ENCODE measurements at regions not wholly inside any gene's neighbourhood (a gene's known extent, or its start where the extent isn't known, plus 50 kb on each side); places are given as distances from the start of the nearest gene placed in this dataset.

DNA sequence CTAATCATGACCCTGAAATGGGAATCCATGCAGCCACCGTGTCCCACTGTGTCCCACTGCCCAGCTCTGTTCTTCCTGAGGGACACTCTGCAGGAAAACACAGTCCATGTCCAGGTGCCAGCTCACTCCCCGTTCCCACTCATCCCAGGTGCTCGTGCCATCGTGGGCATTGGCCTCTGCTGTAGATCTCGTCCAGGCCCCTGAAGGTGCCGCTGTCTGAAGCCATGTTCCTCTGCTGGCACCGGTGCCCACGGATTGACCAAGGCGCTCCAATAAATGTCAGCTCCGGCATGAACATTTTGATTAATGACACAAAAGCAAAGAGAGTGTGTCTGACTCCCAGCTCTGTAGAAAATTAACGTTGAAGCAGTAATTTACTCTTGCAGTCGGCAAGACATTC is 280.1 kb upstream of the SALL3 start:
- DNase-seq, result no peak

DNA sequence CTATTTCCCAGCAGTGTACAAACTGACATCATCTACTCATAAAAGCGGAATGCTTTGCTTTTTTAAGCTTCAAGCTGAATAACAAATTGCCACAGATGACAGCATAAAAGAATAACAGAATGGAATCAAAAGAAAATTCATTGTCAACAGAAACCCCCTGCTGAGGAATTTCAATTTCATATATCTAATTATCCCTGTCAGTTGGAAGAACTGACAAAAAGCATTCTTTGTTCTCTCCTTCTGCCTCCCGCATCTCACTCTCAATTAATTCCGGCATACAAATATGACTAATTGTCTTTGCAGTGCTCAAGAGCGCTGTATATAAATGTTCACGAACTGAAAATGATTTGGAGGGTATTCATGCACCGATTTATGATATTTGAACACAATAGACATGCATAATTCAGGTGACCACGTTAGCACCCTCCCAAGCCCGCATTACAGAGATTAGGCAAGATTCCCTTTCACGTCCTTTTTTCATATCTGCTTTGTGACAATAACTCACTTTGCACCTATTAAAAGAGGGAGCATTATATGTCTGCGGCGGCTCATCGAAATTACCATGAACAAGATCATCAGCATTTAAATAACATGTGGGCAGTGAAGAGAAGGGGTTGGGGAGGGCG is 277.7 kb upstream of the SALL3 start:
- DNase-seq, result no peak

DNA sequence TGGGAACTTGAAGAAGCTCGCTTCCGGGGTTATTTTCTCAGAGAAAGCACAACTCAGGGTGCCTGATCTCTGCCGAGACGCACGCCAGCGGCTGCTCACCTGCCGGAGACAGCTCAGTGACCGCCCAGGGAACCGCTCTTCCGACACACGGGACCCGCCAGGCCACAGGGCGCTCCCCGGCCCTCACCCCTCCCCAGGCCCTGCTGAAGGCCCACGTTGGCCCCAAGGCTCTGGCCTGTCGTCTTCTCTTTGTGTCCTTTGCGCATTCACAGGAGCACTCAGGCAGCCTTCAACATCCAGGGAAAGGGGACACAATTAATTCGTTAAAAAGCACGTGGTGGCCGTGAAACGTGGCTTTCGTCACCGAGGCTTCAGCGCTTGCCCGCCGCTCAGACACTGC is 276.3 kb upstream of the SALL3 start:
- DNase-seq, result no peak

DNA sequence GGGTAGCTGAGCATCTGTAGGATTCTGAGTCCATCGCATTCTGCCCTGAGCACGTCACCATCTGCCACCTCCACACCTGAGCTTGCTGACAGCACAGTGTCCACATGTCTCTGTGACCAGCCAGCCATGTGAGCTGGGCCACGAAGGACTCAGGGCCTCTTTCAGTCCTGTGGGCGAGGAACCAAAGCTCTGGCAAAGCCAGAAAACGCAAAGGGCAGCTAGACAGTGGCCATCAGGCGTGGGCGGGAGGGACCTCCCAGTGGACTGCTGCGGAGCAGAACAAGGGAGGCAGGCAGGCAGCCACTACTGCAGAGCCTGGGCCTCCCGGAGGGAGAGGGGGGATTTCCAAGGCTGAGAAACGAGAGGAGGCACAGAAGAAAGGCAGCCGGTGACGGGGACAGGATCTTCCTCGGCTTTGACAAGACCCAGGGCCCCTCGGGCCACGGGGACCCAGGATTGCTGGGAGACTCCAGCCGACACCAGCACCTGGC is 274.6 kb upstream of the SALL3 start:
- DNase-seq, result no peak

DNA sequence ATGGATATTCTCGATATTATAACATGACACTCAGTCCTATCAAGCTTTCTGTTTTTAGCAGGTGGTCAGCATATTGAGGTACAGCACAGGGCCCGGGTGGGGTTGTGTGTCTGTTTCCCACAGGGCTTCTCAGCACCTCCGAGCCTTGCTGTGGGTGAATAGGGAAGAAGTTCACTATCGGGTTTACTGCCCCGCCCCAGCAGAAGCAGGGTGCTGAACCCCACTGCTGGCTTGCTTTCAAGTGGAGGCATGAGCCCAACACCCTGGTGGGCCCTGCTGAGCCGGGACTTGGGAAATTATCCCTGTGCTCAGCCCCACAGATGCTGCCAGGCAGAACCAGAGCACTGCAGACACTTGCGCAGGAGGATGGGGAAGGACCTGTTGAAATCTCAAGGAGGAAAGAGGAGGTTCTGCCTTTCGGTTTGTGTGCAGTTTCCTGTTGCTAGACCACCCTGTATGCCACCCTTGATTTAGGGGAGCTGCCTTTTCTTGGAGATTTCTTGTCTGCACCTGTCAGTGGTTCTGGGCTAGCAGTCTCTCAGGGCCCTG is 270.3 kb upstream of the SALL3 start:
- no peak for DNase-seq

DNA sequence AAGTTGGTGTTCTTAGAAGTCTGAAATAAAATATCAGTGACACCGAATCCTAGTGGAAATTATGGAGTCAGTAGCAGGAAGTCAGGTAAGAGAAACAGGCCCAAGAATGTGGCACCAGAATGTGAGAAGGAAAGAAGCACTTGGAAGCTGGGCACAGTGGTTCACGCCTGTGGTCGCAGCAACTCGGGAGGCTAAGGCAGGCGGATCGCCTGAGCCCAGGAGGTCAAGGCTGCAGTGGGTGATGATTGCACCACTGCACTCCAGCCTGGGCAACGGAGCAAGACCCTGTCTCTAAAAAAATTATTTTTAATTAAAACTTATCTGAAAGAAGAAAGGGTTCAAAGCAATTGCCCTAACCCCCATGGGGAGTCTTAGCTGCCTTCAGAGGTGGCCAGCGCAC is 268.3 kb upstream of the SALL3 start:
- DNase-seq, result no peak

DNA sequence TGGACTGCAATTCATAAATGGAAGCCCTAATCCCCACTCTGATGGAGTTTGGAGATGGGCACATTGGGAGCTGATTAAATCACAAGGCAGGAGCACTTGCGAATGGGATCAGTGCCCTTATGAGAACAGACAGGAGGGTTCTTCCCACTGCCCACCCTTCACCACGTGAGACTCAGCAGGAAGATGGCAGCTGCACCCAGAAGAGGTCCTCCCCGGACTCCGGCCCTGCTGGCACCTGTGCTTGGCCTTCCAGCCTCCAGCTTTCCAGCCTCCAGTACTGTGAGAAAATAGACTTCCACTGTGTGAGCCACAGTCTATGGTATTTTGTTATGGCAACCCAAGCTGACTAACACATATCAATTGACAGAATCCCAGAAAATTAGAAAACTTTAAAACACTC is 267.6 kb upstream of the SALL3 start:
- DNase-seq, result no peak

DNA sequence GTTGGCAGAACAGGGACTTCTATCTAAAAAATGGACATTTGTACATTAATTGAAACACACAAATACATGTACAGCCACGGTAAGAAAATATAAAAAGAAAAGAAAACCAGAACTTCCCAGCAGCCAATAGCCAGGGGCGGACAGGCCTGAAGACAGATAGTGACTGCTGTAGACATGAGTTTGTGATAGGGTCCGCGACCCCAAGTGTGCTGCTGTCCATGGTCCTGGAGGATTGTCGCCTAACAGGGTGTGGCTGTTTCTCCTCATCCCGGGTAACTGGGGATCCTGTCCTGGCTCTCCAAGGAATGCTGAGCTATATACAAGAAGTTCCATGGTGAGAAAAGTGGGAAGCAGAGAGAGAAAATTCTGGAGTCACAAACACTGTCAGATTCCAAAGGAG is 266.5 kb upstream of the SALL3 start:
- no peak for DNase-seq

DNA sequence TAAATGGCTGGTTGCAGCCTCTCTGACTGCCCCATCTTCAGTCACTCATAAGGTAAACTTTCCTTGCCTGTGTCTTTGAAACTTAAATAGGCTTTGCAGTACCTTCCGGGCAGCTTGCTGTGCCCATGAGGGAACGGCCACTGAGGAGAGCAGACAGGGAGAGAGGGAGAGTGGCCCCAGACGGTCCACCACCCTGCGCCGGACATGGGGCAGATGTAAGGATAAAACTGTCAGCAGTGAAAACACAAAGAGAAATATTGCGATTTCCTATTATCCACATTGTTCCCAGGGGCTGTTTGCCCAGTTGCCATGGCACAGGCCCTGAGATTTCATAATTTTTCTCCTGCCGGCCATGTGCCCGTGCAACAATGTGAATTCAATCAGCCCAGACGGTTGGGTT is 265.9 kb upstream of the SALL3 start:
- no peak for DNase-seq

DNA sequence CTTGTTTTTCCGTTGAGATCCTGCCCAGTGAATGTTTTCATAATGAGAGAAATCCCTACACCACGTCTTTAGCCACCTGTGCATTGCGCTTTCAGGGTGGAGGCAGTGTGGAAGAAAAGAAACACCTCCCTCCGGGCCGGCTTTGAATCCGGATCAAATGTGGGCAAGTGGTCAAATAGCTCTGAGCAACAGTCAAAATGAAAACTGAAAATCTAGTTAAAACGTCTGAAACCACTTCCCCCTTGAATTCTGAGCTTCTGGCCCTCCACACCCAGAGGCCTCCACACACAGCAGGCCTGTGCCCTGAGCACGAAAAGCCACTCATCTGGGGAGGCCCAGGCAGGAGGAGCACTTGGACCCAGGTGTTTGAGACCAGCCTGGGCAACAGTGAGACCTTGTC is 263.6 kb upstream of the SALL3 start:
- DNase-seq, result no peak

DNA sequence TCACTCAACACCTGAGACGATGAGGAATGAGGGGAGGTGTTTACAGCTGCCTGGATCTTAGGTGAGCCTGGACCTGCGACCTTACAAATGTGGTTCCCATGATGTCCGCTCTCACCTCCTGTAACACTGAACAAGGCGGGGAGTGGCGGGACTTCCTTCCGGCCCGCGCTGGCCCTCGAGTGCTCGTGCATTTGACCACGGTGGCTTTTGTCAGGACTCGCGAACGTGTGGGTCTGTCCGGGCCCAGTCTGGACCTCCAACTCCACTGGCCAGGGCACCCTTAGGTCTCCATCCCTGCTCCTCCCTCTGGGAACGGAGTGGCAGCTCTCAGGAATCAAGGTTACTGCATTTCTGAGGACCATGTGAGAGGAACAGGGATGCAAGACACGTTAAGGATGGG is 263.0 kb upstream of the SALL3 start:
- DNase-seq, result no peak

DNA sequence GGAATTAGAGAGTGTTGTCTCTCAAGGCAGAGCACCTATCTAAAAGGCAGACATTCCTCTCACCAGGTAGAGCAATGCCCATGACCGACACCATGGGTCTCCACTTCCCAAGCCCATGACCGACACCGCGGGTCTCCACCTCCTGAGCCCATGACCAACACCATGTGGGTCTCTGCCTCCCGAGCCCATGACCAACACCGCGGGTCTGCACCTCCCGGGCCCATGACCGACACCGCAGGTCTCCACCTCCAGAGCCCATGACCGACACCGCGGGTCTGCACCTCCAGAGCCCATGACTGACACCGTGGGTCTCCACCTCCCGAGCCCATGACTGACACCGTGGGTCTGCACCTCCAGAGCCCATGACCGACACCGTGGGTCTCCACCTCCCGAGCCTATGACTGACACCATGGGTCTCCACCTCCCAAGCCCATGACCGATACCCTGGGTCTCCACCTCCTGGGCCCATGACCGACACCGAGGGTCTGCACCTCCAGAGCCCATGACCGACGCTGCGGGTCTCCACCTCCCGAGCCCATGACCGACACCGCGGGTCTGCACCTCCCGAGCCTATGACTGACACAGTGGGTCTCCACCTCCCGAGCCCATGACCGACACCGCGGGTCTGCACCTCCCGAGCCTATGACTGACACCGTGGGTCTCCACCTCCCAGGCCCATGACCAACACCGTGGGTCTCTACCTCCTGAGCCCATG is 262.4 kb upstream of the SALL3 start:
- no peak for DNase-seq

DNA sequence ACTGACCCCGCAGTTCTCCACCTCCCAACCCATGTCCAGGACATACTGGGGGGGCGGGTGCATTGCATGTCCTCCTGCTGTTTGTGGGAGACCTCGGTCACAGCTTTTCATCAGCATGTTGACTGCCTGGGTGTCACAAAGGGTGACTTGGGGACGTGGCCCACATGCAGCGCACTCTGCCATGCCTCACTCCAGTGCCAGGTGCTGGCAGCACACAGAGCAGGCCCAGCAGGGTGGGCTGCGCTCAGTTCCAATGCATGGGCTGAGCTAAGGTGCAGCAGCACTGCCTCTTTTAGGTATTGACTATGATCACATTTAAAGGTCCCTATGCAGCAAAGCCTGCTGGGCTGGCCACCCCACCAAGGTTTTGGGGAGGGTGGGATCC is 261.9 kb upstream of the SALL3 start:
- DNase-seq, result no peak

DNA sequence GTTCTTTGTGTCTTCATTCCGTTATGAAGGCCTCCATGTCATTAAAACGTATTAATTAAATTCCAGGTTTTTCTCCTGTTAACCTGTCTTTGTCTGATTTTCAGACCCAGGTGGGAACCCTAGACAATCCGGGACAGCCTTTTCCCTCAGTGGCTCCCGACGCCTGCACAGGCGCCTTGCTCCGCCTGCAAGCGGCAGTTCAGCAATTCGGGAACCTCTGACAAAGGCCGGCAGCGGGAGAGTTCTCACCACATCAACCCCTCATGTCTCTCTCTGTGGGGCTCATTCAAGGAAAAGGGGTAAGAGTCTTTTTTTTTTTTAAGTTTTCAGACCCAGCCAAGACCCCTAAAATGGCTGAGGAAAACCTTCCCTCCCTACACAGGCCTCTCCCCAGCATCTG is 259.8 kb upstream of the SALL3 start:
- no peak for DNase-seq

DNA sequence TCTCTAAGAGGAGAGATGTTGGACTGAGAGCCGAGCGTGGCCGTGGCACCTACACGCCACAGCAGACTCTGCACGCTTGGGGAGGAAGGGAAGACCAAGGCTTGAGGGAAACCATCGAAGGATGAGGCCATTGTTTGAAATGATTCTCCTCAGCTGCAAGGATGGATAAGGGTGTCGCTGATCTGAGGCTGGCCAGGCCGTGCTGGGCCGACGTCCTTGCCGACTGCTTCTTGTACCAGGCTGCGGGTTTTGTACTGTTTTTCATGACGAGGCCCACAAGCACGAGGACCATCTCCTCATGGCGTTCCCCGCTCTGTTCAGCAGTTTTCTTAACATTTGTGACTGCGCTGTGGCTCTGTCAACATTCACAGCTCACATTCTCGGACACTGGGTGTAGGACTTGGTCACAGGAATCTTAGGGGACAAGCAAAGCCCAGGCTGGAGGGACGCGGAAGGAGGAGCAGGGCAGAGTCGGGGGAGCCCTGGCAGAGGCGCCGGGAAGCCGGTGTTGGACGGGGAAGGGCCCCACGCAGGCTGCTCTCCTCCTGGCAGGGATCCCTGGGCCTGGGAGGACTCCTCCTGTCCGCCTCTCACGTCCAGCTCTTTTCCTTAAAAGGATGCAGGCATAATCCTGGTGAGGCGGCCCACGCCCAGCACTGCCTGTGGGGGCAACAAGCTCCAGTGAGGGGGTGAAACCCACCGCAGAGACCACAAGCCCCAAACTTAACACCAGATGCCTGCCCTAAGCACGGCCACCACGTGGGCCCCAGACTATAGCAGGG is 259.0 kb upstream of the SALL3 start:
- DNase-seq, result no peak

DNA sequence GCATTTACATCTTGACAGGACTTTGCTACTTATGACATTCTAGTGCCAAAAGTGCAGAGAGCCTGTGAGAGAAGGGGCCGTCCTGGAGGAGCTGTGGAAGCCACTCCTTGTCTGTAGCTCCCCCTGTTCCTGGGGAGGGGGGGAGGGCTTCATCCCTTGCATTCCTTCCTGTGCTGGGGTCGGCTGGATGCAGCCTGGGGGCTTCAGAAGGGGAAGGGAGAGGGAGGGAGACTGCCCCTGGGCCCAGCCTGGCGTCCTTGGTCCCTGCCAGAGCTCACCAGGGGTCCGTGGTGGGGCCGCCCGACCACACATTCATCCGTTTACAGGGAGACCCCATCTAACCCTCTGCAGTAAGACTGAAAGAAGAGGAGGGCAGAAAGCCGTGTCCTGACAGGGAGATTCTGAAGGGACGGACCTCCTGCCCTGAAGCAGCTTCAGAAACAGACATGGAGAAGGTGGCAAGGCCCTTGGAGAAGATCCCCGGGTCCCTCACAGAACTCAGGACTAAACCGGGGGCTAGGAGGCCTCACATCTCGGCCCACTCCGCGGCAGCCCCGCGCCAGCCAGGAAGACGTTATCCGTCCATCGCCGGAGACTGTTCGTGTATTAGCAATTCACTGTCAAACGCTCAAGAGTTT is 258.3 kb upstream of the SALL3 start:
- no peak for DNase-seq

DNA sequence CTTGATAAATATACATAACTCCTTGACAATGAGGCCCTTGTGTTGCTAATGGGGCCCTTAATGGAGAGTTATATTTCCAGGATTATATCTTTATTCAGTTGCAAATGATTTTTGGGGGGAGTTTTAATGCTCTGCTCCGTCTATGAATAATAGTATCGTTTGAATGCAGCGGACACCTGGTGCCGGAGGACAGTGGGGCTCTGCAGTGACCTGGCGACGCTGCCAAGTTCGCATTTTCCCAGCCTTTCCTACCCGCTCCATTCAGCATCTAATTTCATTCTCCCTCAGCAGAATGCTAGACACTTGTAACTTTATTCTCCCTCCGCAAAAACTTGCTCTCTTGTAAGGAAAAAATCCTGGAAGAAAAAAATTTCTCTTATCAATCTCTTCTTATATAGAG is 257.6 kb upstream of the SALL3 start:
- no peak for DNase-seq

DNA sequence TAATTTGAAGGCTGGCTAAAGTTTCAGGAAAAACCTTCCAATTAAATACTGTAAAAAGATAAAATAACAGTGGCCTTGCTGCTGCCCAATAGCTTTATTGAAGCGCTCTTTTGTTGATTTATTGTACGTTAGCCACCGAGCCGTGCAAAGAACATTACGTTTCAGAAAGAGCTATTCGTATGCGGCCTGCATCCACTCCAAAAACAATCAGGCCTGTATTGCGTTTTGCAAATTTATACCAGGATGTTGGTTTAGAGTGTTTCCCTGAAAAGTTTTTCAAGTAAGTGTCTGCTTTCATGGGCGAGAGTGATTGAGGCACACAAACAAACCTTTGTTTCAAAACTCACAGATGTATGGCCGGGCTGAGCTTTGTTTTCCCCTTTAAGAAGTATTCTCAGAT is 257.2 kb upstream of the SALL3 start:
- no peak for DNase-seq

DNA sequence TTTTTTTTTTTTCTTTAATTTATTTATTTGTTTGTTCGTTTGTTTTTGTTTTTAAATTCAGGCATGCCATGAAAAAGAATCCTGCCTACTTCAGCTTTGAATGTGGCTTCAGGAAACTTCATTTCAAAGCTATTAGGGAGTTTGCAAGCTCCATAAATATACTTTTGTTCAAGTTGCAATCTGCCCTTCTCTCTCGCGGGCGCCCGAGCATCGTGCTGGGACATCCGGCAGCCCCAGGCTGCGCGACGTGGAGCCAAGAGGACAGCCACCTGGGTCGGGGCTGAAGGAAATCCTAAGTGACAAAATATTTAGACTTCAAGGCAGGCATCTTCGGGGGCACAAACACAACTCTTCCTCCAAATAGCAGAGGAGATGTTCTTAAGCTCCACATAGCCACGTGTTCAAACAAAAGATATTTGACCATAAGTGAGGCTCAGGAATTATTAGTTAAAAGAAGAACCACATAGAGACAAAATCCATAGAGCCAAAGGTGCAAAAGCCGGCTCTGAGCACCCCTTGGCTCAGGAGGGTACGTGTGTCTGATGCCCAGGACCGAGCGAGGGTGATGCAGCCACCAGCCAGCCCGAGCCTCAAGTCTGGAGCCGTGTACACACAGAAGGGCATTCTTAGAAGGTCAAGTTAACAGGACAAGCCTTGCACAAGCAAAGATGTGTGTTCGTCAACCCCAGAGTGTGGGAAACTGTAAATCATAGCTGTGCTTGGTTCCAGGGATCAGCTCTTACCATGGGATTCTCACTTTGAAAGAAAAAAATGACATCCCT is 256.5 kb upstream of the SALL3 start:
- DNase-seq, result no peak

DNA sequence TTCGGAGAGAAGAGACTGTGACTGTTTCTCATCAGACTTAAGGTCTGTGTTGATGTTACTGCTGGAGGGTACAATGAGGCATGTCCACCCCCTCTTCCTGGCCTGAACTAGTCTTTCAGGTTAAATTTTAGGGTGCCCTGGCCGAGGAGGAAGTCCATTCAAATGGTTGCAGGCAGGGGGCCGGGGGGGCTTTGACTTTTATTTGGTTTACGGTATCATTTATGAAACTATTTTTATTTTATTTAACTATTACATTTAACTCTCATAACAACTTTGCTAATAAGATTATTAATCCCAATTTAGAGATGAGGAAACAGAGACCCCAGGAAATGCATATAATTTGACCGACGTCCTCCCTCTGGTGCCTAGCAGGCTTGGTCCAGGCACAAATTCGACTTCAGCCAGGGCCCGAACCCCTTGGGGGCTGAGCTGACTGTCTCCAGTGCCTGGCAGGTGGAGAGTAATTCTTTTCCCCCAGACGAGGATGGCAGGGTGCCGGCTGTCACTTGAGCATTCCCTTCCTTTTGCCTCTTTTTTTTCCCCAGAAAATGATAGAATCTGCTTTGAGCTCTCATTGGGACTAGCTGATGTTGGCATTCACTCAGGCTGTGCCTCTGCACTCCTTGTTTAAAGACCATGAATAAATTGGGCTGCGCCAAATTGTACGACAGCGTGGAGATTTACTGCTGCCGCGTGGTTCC is 255.3 kb upstream of the SALL3 start:
- DNase-seq, result peak; percentile 23

DNA sequence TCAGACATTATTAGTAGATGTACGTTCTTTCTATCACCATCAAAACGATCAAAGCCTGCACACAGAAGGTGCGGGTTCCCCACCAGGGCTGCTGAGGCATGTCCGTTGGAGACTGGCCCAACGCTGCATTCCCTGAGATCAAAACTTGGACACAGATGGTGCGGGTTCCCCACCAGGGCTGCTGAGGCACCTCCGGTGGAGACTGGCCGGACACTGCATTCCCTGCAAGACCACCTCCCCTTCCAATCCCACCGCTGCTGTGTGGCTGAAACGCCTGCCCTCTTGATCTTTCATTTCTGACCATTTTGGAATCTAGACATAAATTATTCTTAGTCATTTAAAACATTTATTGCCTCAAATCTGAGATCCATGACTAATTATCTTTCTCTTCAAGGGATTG is 254.2 kb upstream of the SALL3 start:
- no peak for DNase-seq
